WERI-Rb-1 (cell line): ENCODE measurements at regions not wholly inside any gene's neighbourhood (a gene's known extent, or its start where the extent isn't known, plus 50 kb on each side); places are given as distances from the start of the nearest gene placed in this dataset.

ENCODE experiments used
- DNase-seq: peaks from one replicate; pipeline ENCODE4 v3.0.0-alpha.2; 2020
- H3K27ac ChIP-seq: fragments of 250-450 bp; sonication (Bioruptor Pico); 2 replicates; pipeline ENCODE4 v1.5.1; 2020; ENCODE audit warnings: mild to moderate bottlenecking, moderate library complexity
- H3K27me3 ChIP-seq: fragments of 250-450 bp; sonication (Bioruptor Pico); 2 replicates; pipeline ENCODE4 v1.5.1; 2021; ENCODE audit warnings: mild to moderate bottlenecking, low read depth, moderate library complexity; ENCODE audit not compliant: insufficient read depth, severe bottlenecking
- H3K36me3 ChIP-seq: fragments of 250-450 bp; sonication (Bioruptor Pico); 2 replicates; pipeline ENCODE4 v1.5.1; 2020; ENCODE audit warnings: mild to moderate bottlenecking, moderate library complexity
- H3K4me3 ChIP-seq: 2 replicates; pipeline ENCODE4 v1.5.1; 2011; ENCODE audit warnings: low read depth, mild to moderate bottlenecking, control low read depth, low read length
- H3K9me3 ChIP-seq: fragments of 250-450 bp; sonication (Bioruptor Pico); 2 replicates; pipeline ENCODE4 v1.5.1; 2021; ENCODE audit warnings: mild to moderate bottlenecking, moderate library complexity; ENCODE audit not compliant: severe bottlenecking
- TF ChIP-seq, protein P1 (sequence below): IDR thresholded peaks from 2 replicates; pipeline ENCODE4 v1.5.1; 2011; ENCODE audit warnings: low read depth, mild to moderate bottlenecking, control low read depth, inconsistent platforms, low read length

DNA sequence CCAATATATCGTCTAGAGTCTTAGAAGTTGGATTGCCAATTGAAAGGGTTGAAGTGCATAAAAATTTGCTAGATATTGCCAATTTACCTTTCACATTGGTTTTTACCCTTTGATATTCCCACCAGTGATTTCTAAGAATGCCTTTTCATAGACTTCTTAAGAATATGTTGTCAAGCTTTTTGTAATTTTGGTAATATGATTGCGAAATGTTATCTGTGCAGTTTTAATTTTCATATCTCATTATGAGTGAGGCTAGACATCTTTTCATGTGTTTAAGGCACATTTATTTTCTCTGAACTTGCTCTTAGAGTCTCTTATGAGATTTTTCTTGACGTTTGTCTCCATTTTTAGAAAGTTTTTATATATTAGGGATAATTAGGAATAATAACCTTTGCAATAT lies 567.2 kb downstream of the CCSER2 start:
- no peaks in the 10 kb centered on the region for H3K27me3 ChIP-seq
- no peak for DNase-seq
- no peaks in the 10 kb centered on the region for H3K9me3 ChIP-seq
- no peak overlapping the region for H3K27ac ChIP-seq
- TF ChIP-seq, protein P1, sequence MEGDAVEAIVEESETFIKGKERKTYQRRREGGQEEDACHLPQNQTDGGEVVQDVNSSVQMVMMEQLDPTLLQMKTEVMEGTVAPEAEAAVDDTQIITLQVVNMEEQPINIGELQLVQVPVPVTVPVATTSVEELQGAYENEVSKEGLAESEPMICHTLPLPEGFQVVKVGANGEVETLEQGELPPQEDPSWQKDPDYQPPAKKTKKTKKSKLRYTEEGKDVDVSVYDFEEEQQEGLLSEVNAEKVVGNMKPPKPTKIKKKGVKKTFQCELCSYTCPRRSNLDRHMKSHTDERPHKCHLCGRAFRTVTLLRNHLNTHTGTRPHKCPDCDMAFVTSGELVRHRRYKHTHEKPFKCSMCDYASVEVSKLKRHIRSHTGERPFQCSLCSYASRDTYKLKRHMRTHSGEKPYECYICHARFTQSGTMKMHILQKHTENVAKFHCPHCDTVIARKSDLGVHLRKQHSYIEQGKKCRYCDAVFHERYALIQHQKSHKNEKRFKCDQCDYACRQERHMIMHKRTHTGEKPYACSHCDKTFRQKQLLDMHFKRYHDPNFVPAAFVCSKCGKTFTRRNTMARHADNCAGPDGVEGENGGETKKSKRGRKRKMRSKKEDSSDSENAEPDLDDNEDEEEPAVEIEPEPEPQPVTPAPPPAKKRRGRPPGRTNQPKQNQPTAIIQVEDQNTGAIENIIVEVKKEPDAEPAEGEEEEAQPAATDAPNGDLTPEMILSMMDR, result no peak
- no peaks in the 10 kb centered on the region for H3K36me3 ChIP-seq
- H3K4me3 ChIP-seq, result no peak overlapping the region

GRCh38 chr10:84896909-84897308 lies 568.5 kb downstream of the CCSER2 start:
- H3K27me3 ChIP-seq, result no peaks in the 10 kb centered on the region
- TF ChIP-seq, protein P1, result no peak
- H3K27ac ChIP-seq, result no peak overlapping the region
- H3K4me3 ChIP-seq, result no peak overlapping the region
- DNase-seq, result no peak
- no peaks in the 10 kb centered on the region for H3K9me3 ChIP-seq
- H3K36me3 ChIP-seq, result no peaks in the 10 kb centered on the region

DNA sequence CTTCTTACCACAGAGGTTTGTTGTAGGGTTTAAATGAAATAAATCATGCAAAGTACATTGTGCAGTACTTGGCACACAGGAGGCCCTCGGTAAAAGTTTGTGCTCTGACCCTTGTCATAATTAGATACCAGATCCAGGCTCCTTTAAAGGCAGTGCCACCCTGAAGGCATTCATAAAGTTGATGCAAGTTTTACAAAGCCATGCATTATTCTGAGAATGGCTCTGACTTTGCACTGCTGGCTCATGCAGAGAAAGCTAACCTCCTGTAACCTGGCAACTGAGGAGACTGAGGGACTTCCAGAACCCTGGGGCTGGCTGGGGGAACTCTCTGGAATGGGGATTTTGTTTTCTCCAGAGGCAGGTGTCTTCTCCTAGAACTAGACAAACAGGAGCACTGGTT lies 570.9 kb downstream of the CCSER2 start:
- no peak for DNase-seq

GRCh38 chr10:84900141-84900540 lies 571.8 kb downstream of the CCSER2 start:
- Histone ChIP-seq H3K27me3 (no peaks in the 10 kb centered on the region), H3K36me3 (no peaks in the 10 kb centered on the region), H3K4me3 (no peak overlapping the region), H3K9me3 (no peaks in the 10 kb centered on the region), H3K27ac (no peak overlapping the region)
- DNase-seq, result no peak
- TF ChIP-seq, protein P1, result no peak

More for the DNA sequence above, 570.9 kb downstream of the CCSER2 start:
- Histone ChIP-seq H3K36me3 (no peaks in the 10 kb centered on the region), H3K9me3 (no peaks in the 10 kb centered on the region), H3K4me3 (no peak overlapping the region), H3K27ac (no peak overlapping the region), H3K27me3 (no peaks in the 10 kb centered on the region)
- TF ChIP-seq, protein P1, result no peak

DNA sequence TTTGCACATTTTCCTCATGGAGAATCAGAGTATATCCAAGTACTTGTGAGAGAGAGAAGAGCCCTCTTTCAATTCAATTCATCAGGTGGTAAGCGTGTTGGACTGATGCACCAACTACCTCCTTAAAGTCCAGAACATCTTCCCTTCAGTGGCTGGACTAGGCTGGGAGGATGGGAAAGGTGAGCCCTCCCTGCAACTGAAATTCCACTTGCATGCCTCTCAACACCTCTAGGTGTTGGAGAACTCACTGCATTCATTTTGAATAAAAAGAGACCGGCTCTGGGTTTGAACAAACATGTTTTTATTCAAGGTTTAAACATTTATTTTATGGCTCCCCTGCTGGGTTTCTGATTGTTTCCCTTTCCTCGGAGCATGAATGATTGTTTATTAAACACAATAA lies 573.5 kb downstream of the CCSER2 start:
- H3K9me3 ChIP-seq, result no peaks in the 10 kb centered on the region
- H3K27ac ChIP-seq, result no peak overlapping the region
- no peaks in the 10 kb centered on the region for H3K36me3 ChIP-seq
- H3K4me3 ChIP-seq, result no peak overlapping the region
- no peak for DNase-seq
- H3K27me3 ChIP-seq, result no peaks in the 10 kb centered on the region
- TF ChIP-seq, protein P1, result no peak

DNA sequence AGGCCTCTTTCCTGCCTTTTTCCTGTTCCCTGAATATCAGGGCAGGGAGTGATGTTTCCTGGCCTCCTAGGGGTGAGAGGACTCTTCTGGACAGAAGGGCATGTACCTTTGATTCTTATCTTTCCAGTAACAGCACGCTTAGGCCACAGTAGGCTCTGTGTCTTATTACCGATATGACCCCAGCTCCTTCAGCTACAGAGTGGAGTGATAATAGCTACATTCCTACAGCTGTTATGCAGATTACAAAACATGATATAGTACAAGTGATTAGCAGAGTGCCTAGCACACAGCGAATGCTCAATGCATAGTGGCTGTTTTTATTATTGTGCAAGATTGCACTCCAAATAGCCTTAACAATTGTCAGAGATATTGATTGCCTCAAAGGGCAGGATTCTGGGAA lies 574.2 kb downstream of the CCSER2 start:
- H3K4me3 ChIP-seq, result no peak overlapping the region
- TF ChIP-seq, protein P1, result no peak

More for the DNA sequence above, 574.2 kb downstream of the CCSER2 start:
- no peaks in the 10 kb centered on the region for H3K27me3 ChIP-seq
- H3K9me3 ChIP-seq, result no peaks in the 10 kb centered on the region
- no peak for DNase-seq
- no peaks in the 10 kb centered on the region for H3K36me3 ChIP-seq
- no peak overlapping the region for H3K27ac ChIP-seq
